ENCODE measurements at regions not wholly inside any gene's neighbourhood (a gene's known extent, or its start where the extent isn't known, plus 50 kb on each side); places are given as distances from the start of the nearest gene placed in this dataset.

DNA sequence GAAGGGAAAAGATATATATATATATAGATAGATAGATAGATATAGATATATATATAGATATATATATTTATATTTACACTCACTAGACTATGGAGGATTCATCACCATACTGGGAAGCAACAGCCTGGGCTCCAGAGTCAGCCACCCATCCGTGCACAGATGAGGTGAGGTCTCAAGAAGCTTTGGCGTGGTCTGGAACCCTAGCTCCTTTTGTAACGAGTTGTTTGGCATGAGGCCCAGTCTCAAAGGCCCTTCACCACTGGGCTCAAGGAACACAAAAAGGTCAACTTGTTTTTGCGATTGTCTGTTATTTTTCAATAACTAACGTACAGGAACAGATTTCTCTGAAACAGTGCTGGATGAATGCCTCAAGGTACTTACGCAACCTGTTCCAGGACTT lies 448.7 kb downstream of the CMPK2 start:
- TF ChIP-seq POLR2A (IDR thresholded peaks at IDR 0.05; ENCODE audit: borderline replicate concordance, extremely low read depth, insufficient read depth, insufficient read length) (no peak), FOSL1 (IDR thresholded peaks at IDR 0.05; ENCODE audit: low read depth) (no peak), SP1 (IDR thresholded peaks at IDR 0.05; ENCODE audit: low read depth) (no peak), EZH2 (IDR thresholded peaks at IDR 0.05) (no peak)

All from HCT116 (cell line).